HG02642 (cell line): ENCODE measurements at regions not wholly inside any gene's neighbourhood (a gene's known extent, or its start where the extent isn't known, plus 50 kb on each side); places are given as distances from the start of the nearest gene placed in this dataset.

Source experiments
- ATAC-seq: cut with Tn5 transposase; IDR thresholded peaks from one replicate; pipeline ENCODE4 v1.9.1; 2021; ENCODE audit warnings: mild to moderate bottlenecking; ENCODE audit not compliant: unreplicated experiment, poor library complexity

- ATAC-seq = no peak
Measured at GRCh38 chr10:128684215-128684614, 558.0 kb upstream of the MKI67 start.

DNA sequence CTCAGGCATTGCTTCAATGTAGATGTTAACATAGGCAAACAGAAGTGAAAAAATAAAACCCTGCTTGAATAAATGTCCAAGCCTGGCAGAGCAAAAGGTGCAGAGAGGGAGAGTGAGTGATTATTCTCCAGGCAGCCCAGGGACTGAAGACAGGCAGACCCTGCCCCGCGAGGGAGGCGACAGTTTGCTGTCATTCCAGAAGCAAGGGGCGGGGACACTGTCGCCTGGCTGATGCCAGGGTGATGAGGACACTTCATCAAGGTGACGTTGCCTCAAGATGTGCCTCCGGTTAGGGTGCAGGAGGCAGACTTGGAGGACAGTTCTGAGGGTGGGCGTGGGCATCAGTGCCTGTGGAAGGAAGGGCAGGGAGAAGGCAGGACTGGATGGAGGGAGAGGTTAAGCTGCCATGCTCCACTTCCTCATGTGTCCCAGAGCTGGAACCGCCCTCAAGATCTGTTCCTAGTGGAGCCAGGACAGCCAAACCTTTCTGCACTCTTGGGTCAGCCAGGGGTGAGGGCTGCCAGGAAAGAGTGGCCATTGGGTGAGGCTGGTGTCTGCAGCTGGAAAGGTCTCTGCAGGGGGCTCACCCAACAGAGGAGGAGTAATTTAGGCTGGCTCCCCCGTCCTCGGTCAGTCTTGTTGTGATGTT lies 560.5 kb upstream of the MKI67 start:
- no peak for ATAC-seq

DNA sequence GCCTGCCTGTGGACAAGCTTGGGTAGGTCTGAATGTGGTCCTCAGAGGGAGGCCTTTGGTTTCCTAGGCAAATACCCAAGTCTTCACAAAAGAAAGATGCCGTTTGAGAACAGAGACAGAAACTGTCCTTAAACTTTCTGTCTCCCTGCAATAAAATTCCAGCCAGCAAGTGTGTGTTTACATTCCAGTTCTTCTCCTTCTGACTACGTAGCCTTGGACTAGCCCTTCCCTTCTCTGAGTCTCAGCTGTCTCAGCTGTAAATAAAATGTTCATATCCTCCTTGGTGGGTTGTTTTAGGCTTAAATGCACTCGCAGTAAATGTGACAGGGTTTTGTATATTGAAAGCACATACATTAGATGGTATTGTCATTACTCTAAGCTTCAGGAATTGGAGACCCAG lies 561.2 kb upstream of the MKI67 start:
- no peak for ATAC-seq

GRCh38 chr10:128687927-128688549 lies 561.8 kb upstream of the MKI67 start:
- no peak for ATAC-seq

- no peak for ATAC-seq
Measured at GRCh38 chr10:128689667-128690066, 563.4 kb upstream of the MKI67 start.

GRCh38 chr10:128693493-128694131 lies 567.4 kb upstream of the MKI67 start:
- no peak for ATAC-seq

DNA sequence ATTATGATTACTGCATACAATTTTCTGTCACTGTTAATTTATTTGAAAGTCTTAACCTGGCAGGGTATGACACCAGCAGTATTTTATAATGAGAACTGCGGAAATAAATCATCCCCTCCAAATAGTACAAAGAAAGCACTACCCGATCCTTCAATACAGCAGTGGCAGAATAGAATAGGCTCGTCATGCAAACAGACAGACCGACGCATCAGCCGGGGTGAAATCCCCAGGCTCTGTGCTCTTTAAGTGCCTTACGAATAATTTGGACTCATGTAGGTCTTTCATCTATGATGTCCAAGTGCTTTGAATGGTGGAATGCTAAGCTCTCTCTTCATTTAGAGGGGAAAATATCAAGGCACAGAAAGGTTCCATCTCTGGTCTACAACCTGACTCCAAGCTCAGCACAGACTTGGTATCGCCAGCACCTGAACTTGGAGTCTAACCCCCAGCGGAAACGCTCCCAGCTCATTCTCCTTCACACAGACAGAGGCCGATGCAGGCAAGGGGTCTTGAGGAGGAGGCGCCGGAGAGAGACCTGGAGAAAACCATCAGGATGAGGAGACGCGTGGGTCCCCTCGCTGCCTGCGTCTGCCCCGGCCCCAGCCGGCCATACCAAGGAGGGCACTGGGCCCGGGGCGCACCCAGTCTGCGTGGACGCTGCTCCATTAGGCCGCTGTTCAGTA lies 568.1 kb upstream of the MKI67 start:
- ATAC-seq = no peak

DNA sequence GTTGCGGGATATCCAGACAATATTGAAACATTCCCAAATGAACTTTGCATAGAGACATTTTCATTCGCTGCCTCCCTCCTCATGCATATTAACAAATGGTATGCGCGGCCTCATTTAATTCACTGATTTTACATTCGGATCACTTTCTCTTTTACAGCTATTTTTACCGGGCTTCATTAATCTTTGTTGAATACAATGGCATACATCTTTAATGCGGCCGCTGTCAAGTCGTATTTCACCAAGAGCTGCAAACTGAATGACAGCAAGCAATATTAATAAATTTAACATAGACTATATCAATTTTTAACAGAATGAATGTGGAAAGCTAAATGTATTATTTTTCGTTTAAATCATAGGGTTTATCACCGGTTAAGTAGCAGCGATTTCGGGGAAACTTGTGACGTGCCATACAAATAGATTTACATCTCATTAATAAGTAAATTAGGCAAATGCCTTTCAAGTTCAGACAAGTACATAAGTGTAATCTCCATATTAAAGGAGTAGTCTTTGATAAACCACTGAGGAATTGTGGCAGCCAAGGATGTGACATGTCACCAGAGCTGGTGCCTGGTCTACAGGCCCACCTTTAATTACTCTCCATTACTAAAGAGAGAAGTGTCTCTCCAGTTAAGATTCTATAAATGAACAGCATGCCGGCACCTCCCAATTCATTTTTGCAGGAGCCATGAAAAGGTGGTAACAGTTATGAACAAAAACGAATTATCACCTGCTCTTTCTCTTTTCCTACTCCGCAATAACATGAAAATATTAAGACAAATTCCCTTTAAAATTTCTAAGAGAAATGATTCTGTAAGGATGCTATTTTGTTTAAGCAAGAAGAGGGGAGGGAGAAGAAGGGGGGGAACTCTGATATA lies 568.9 kb upstream of the MKI67 start:
- no peak for ATAC-seq

- ATAC-seq = no peak
Measured at GRCh38 chr10:128695931-128696330, 569.7 kb upstream of the MKI67 start.

- no peak for ATAC-seq
Measured at GRCh38 chr10:128697437-128697836, 571.2 kb upstream of the MKI67 start.

DNA sequence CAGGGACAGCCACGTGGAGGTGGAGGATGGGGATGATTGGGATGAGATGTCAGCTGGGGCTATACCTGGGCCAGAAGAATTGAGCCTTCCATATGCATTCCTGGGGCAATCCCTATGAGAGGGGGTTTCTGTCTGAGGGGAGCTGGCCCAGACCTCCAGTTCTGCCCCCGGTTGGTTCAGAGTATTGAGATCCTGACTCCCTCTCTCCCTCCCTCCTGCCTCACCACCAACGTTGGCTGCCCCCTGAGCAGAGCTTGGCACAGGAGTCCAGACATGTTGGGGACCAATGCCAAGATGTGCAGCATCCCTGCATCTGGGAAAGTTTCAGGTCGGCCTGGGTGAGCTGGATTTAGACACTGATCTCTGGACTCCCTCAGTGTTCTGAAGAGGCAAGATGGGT lies 575.2 kb upstream of the MKI67 start:
- no peak for ATAC-seq

DNA sequence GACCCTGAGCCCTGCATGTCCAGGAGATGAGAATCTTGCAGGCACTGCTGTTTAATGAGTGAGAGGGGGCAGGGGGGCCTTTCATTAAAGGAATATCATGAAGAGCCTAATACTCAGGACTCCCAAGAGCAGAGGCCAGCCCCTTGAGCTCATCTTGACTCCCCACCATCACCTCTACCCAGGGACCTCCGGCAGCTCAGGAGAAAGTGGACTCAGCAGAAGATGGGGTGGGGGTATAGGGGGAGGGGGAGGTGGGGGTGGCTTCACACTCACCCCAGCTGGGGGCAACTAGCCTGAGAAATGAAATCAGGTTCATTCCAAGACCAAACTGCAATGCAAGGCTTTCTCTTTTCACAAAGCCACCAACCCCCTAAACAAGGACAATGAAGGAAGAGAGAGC lies 575.6 kb upstream of the MKI67 start:
- ATAC-seq = no peak

- no peak for ATAC-seq
Measured at GRCh38 chr10:128704716-128705115, 578.5 kb upstream of the MKI67 start.

DNA sequence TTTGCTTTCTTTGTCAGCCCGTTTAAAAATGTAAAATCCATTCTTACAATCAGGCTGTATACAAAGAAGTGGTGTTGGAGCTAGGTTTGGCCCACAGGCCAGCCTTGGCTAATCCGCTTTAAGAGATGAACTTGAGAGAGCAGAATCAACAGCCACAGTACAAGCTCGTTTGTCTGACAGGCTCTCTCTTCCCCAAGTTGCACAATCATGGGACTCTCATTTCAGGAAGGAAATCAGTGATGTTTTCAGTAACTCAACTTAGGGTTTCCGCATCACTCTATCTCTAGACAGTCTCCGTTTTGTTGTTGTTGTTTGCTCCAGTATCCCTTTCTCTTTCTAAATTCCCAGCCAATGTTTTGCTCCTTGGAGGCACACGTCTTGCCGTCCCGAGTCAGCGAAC lies 582.0 kb upstream of the MKI67 start:
- no peak for ATAC-seq

DNA sequence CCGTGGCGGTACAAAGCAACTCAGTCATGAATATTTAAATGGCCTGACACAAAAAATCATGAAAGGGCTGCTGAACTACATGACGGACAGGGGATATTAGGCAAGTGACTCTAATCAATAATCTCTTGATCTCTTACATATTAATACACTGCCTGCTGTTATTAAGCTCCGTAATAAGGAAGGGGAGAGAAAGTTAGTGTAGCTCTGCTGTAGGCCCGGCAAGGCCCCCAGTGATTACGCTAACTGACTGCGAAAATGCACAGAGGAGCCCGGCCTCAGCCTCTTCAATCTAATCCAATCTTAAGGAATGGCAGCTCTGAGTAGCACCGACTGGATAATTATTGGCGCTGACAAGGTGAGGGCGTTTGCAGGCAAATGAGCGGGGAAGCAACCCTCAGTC lies 583.5 kb upstream of the MKI67 start:
- ATAC-seq = no peak

- ATAC-seq = no peak
Measured at GRCh38 chr10:128710098-128710797, 584.0 kb upstream of the MKI67 start.

- no peak for ATAC-seq
Measured at GRCh38 chr10:128710798-128711183, 584.6 kb upstream of the MKI67 start.

DNA sequence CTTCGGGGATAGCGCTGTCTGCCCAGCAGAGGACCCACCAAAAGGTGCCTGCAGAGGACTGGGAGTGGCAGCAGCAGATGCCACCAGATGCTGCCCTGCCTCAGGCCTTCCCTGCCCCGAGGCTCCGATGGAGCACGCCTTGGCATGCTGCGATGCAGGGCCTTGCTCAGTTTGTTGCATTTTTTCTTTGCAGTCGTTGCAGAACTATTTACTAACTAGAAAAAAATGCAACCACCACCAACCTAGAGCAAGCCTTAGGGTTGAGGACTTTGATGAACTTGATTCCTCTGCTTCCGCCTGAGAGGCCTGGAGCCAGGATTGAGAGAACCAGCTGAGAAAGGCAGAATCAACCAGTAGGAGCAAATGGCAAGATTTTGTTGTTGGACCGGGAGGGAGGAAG lies 585.6 kb upstream of the MKI67 start:
- no peak for ATAC-seq

DNA sequence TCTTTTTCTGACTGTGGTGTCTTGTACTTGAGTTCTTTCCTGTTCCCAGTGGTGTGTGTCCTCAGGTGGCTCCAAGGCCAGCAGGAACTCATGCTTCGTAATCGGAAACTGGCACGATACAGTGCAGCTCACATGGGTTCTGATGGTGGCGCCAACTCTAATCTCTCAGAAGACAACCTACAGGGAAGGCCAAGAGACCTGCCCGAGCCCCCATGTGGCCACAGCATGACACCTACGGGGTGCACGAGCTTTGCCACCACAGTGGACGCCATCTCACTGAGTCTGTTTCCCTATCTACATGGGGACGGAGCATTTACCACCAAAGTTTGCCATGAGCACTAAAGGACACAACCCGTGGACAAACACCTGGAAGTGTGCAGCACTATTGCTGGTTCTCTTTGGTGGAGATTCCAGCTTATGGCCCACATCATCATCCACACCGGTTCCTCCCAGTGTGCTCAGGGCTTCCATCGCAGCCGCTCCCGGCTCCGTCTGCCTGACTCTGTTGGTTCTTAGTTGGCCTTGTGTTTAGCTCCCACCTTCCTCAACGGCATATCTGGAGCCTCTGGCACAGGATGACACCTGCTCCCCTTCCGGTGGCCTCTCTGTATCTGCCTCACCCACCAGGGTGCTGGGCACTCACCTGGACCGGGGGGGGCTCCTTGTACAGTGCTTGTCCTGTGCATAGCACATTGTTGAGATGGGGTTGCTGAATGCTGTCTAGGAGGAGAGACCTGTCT lies 586.6 kb upstream of the MKI67 start:
- ATAC-seq = no peak
